CD4-positive, alpha-beta T cell (primary cell): ENCODE measurements at regions not wholly inside any gene's neighbourhood (a gene's known extent, or its start where the extent isn't known, plus 50 kb on each side); places are given as distances from the start of the nearest gene placed in this dataset.

Experiments used
- ATAC-seq: fragments of 200-7000 bp; cut with Tn5 transposase; one replicate; pipeline ENCODE4 v1.10.0; 2022; ENCODE audit warnings: mild to moderate bottlenecking; ENCODE audit not compliant: poor library complexity
- CTCF ChIA-PET: fragments of 350-600 bp; sonication (Branson Sonifier 250); formaldehyde crosslinking; loops from one replicate; lab custom pipeline; 2021; ENCODE audit warnings: antibody characterized with exemption, inconsistent platforms; lab: Charles Lee
- POLR2A ChIA-PET: fragments of 350-600 bp; sonication (Branson Sonifier 250); formaldehyde crosslinking; loops from one replicate; lab custom pipeline; 2021; ENCODE audit warnings: antibody characterized with exemption, inconsistent platforms; lab: Charles Lee
- DNase-seq, 14 experiments: peaks; one replicate each; pipeline ENCODE4 v3.0.0-alpha.2; 2013 to 2020; ENCODE audit warnings: mixed read lengths in 2 of 14
- H3K27ac ChIP-seq, 2 donors: one replicate each; pipeline versions ENCODE4 v1.5.1 to v1.7.0; 2013; ENCODE audit warnings: low read length in 2 of 2, low read depth in 1 of 2, mild to moderate bottlenecking in 1 of 2
- H3K27me3 ChIP-seq, 2 experiments: 1 replicate in 1 of 2; 2 replicates in 1 of 2; pipeline versions ENCODE4 v1.6.1 to v1.7.0; 2013; ENCODE audit warnings: low read length in 2 of 2, control low read depth in 1 of 2, mild to moderate bottlenecking in 1 of 2, moderate library complexity in 1 of 2; ENCODE audit not compliant: insufficient read depth in 2 of 2, control insufficient read depth in 1 of 2
- H3K36me3 ChIP-seq: one replicate; pipeline ENCODE4 v1.6.1; 2013; ENCODE audit warnings: low read length, control low read depth; ENCODE audit not compliant: insufficient read depth
- H3K4me1 ChIP-seq: one replicate; pipeline ENCODE4 v1.6.1; 2013; ENCODE audit warnings: low read length, control low read depth; ENCODE audit not compliant: insufficient read depth
- H3K4me3 ChIP-seq: one replicate; pipeline ENCODE4 v1.5.1; 2013; ENCODE audit warnings: mild to moderate bottlenecking, low read length, moderate library complexity
- H3K9me3 ChIP-seq, 2 experiments: 1 replicate in 1 of 2; 2 replicates in 1 of 2; pipeline versions ENCODE4 v1.6.1 to v1.7.0; 2013; ENCODE audit warnings: low read length in 2 of 2, mild to moderate bottlenecking in 2 of 2, control low read depth in 1 of 2, moderate library complexity in 1 of 2; ENCODE audit not compliant: control insufficient read depth in 1 of 2, insufficient read depth in 1 of 2
- H3K27ac Mint-ChIP-seq: one replicate; pipeline ENCODE4 v1.8.0; 2020; ENCODE audit warnings: mixed read lengths
- H3K27me3 Mint-ChIP-seq: one replicate; pipeline ENCODE4 v1.8.0; 2021; ENCODE audit warnings: mixed read lengths
- H3K36me3 Mint-ChIP-seq: one replicate; pipeline ENCODE4 v1.8.0; 2021; ENCODE audit warnings: low read depth, mixed read lengths
- H3K4me1 Mint-ChIP-seq: one replicate; pipeline ENCODE4 v1.8.0; 2021; ENCODE audit warnings: low read depth, mixed read lengths
- H3K4me3 Mint-ChIP-seq: one replicate; pipeline ENCODE4 v1.8.0; 2020; ENCODE audit warnings: mild to moderate bottlenecking, mixed read lengths
- H3K9me3 Mint-ChIP-seq: one replicate; pipeline ENCODE4 v1.8.0; 2020; ENCODE audit warnings: mixed read lengths
- intact Hi-C, 2 experiments: fragments of 100-400 bp; cut with DNase I in 1 of 2; cut with micrococcal nuclease in 1 of 2; formaldehyde crosslinking; loops; one replicate each; pipeline versions ENCODE4 v1.15.1 to v1.9.0; 2023 to 2025; cut with DNase I, micrococcal nuclease
- TF ChIP-seq, protein P1 (sequence below): fragments of 200-600 bp; IDR thresholded peaks from one replicate; pipeline ENCODE4 v1.8.0; 2022; ENCODE audit warnings: antibody characterized with exemption, mild to moderate bottlenecking

DNA sequence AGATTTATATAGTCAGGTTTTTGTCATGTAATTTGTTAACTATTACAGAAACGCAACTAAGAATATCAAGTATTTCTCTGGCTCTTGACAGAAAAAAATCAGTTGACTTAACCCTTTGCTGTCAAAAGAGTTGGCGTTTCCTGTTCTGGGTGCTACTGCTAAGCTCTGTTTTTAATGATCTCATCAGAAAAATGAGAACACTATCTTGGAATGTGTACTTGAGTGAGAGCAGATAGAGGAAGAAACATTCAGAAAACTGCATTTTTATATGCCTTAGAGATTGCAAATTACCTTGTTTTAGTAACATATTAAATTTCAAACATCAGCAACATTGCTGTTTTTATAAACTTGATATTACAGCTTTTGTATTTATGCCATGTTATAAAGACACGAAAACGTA is 297.9 kb downstream of the RDH14 start:
- ChIA-PET CTCF (no interaction called here), POLR2A (no interaction called here)
- Mint-ChIP-seq H3K4me3 (no peak overlapping the region), H3K27me3 (no peaks in the 10 kb centered on the region), H3K36me3 (no peaks in the 10 kb centered on the region), H3K4me1 (no peaks in the 10 kb centered on the region), H3K27ac (no peak overlapping the region), H3K9me3 (no peaks in the 10 kb centered on the region)
- H3K4me1 ChIP-seq = no peaks in the 10 kb centered on the region
- H3K4me3 ChIP-seq = no peak overlapping the region
- intact Hi-C loops = no loop called here
- DNase-seq (no peak), ATAC-seq (no peak)
- no peaks in the 10 kb centered on the region for H3K9me3 ChIP-seq
- TF ChIP-seq, protein P1, sequence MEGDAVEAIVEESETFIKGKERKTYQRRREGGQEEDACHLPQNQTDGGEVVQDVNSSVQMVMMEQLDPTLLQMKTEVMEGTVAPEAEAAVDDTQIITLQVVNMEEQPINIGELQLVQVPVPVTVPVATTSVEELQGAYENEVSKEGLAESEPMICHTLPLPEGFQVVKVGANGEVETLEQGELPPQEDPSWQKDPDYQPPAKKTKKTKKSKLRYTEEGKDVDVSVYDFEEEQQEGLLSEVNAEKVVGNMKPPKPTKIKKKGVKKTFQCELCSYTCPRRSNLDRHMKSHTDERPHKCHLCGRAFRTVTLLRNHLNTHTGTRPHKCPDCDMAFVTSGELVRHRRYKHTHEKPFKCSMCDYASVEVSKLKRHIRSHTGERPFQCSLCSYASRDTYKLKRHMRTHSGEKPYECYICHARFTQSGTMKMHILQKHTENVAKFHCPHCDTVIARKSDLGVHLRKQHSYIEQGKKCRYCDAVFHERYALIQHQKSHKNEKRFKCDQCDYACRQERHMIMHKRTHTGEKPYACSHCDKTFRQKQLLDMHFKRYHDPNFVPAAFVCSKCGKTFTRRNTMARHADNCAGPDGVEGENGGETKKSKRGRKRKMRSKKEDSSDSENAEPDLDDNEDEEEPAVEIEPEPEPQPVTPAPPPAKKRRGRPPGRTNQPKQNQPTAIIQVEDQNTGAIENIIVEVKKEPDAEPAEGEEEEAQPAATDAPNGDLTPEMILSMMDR = no peak
- H3K27ac ChIP-seq = no peak overlapping the region
- H3K27me3 ChIP-seq = no peaks in the 10 kb centered on the region
- no peaks in the 10 kb centered on the region for H3K36me3 ChIP-seq

DNA sequence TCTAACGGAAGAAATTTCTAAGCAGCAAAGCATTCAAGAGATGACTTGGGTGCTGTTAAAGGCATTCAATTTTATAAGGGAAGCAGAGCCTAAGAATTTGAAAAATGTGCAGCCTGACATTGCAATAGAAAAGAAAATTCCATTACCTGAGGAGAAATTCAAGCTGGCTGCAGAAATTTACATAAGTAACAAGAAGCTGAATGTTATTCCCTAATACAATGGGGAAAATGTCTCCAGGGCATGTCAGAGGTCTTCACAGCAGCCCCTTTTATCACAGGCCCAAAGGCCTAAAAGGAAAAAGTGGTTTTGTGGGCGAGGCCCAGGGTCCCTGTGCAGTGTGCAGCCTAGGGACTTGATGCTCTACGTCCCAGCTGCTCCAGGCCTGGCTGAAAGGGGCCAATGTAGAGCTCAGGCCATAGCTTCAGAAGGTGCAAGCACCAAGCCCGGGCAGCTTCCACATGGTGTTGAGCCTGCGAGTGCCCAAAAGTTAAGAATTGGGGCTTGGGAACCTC is 306.7 kb downstream of the RDH14 start:
- H3K4me1 ChIP-seq = no peaks in the 10 kb centered on the region
- no peaks in the 10 kb centered on the region for H3K36me3 ChIP-seq
- H3K4me3 ChIP-seq = no peak overlapping the region
- peaks cover 0 to 9% of the 10 kb centered on the region in 2 experiments for H3K9me3 ChIP-seq
- Mint-ChIP-seq H3K4me3 (no peak overlapping the region), H3K4me1 (no peaks in the 10 kb centered on the region), H3K27me3 (no peaks in the 10 kb centered on the region), H3K27ac (no peak overlapping the region), H3K36me3 (no peaks in the 10 kb centered on the region), H3K9me3 (no peaks in the 10 kb centered on the region)
- no peaks in the 10 kb centered on the region for H3K27me3 ChIP-seq
- no peak overlapping the region for H3K27ac ChIP-seq
- intact Hi-C loops = no loop called here
- ATAC-seq (no peak), DNase-seq (no peak)
- CTCF ChIA-PET = no interaction called here
- TF ChIP-seq, protein P1 = no peak
- POLR2A ChIA-PET = no interaction called here

DNA sequence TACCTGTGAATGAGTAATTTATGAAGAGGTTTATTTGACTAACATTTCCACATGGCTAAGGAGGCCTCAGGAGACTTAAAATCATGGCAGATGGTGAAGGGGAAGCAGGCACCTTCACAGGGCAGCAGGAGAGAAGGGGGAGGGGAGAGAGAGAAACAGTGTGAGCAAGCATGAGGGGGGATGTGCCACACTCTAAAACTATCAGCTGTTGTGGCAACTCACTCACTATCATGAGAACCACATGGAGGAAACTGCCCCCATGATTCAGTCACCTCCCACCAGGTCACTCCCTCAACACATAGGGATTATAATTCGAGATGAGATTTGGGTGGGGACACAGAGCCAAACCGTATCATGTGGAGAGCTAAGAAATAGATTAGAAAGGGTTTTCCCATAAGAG is 309.0 kb downstream of the RDH14 start:
- DNase-seq (no peak), ATAC-seq (no peak)
- POLR2A ChIA-PET = no interaction called here
- intact Hi-C loops = no loop called here
- H3K27me3 ChIP-seq = no peaks in the 10 kb centered on the region
- peaks cover 0 to 9% of the 10 kb centered on the region in 2 experiments for H3K9me3 ChIP-seq
- Mint-ChIP-seq H3K4me1 (no peaks in the 10 kb centered on the region), H3K27me3 (no peaks in the 10 kb centered on the region), H3K9me3 (no peaks in the 10 kb centered on the region), H3K27ac (no peak overlapping the region), H3K36me3 (no peaks in the 10 kb centered on the region), H3K4me3 (no peak overlapping the region)
- TF ChIP-seq, protein P1 = no peak
- no peaks in the 10 kb centered on the region for H3K36me3 ChIP-seq
- no peak overlapping the region for H3K4me3 ChIP-seq
- no peak overlapping the region for H3K27ac ChIP-seq
- no peaks in the 10 kb centered on the region for H3K4me1 ChIP-seq
- CTCF ChIA-PET = no interaction called here
